HG03097 (cell line): ENCODE measurements at regions not wholly inside any gene's neighbourhood (a gene's known extent, or its start where the extent isn't known, plus 50 kb on each side); places are given as distances from the start of the nearest gene placed in this dataset.

Experiments used
- ATAC-seq: cut with Tn5 transposase; IDR thresholded peaks from one replicate; pipeline ENCODE4 v1.9.1; 2021; ENCODE audit not compliant: unreplicated experiment, low FRiP score

DNA sequence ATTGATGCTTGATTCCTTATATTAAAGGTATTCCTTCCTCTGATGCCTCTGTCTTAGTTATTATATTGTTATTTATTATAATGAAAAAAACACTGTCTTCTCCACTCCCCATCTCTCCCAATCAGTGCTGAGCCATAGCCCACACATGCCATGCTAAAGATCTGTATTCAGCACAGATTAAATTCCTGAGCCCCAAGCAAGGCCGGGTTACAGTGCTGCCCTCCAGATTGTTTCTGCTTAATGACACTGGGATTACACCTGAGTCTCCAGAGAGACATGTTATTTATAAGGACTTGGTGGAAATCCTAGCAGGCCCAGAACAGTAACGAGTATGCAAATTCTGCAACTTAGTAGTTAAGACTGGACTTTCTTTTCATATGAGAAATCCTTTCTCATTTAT lies 305.9 kb upstream of the UMPS start:
- no peak for ATAC-seq

- no peak for ATAC-seq
Observed at GRCh38 chr3:124425972-124426371, 304.3 kb upstream of the UMPS start.

DNA sequence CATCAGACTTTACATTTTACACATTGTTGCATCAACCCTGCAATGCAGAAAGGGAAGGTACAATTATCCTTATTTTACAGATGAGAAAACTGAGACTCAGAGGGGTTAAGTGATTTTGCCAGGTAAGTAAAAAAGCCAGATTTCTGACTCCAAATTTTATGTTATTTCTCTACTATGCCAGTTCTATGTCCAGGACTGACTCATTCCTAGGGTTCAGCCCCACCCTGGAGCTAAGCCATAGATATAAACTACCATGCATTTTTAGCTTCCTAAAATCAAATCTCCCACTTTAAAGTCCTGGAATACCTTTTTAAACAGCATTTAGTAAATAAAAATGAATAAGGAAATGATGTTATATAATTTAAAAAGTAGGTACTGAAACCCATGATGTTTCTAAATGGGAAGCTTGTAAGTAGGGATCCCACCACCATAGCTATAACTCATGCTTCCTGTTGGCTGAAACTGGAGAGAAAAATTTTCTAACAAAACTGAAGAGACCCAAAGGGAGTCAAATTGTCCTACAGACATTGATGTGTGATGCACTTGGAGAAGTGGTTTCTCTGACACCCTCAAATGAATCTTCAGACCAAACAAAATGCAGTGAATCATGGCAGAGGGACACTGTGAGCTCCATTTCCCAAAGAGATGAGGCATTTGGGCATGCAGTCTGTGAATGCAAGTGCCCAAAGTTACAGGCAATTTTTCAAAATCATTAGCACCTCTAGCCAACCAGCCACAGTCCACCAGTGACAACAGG lies 301.7 kb upstream of the UMPS start:
- no peak for ATAC-seq

DNA sequence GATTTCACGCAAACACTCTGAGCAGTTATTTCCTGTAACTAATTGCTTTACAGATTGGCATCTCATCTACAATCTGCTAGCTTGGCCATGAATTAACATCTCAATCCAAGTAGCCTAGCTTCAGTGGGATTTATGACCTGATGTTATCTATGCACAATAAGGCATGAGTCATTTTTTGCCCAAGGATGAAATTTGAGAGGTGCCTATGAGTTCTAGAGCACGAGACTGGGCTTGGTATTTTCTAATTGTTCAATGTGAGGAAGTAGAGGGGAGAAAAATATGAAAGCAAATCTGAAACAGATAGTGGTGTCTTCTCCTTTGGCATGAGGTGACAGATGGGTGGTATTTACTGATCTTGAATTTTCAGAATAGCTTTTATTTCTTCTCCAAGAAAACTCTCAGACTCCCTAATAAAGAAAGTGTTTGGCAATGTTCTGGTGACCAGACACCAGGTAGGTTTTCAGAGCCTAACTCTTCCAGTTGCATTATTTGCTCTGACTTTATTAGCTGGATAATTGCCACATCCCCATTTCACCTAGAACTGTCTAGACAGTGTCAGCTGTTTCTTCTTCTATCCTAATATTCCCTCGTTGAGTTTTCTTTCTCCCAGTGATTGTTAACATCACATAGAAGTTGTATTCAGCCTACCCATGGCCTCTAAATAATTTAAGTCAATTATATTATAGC lies 301.0 kb upstream of the UMPS start:
- no peak for ATAC-seq

DNA sequence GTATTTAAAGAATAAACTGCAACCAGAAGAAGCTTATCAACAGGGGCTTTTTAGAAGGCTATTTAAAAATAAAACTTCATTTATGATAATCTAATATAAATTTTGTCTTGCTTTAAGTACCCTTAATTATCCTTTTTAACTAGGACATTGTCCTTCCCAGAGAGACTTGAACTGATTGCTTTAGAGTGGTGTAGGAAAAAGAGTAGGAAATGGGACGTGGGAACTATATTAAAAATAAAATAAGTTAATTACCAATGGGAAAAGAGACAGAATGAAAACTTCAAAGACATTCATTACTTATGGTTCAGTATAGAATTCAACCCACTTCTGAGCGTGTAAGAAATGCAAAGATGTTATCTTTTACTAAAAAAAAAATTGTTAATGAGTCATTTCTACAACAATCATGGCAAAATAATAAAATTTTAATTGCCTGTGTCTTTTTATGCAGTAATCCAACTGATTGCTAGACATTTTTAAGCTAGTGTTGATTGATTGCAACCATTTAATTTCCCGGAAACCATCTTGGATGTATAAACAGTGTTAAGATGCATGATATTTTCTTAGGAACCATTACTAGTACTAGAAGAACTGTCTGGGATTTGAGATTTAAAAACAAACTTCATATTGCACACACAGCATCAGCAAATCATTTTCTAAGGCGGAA lies 298.8 kb upstream of the UMPS start:
- no peak for ATAC-seq

DNA sequence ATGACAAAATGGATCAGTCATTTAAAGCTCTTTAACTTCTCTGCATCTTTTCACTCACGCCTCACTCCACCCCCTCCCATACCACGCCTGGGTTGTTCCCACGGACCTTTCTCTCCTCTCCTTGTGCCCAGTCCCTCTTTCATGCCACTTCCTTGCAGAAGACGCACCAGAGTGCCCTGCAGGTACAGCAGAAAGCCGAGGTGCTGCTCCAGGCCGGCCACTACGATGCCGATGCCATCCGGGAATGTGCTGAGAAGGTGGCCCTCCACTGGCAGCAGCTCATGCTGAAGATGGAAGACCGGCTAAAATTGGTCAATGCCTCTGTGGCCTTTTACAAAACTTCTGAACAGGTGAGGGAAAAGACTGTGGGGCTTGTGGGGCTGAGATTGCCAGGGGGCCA lies 296.1 kb upstream of the UMPS start:
- no peak for ATAC-seq

DNA sequence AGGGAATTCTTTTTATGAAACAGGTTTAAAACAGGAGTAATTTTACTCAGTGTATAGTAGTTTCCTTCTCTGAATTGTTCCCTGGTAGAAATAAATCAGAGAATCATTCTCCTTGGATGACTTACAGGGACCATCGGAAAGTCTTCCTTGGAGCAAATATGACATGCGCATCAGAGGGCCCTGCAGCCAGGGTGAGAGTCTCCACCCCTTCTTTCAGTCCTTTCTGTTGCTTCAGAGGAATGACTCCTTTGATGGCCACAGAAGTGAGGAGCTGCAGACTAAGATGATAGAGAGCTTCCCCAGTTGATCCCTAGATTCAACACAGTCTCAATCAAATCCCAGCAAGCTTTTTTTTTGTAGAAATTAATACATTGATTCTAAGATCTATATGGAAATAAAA lies 294.8 kb upstream of the UMPS start:
- ATAC-seq, result no peak

DNA sequence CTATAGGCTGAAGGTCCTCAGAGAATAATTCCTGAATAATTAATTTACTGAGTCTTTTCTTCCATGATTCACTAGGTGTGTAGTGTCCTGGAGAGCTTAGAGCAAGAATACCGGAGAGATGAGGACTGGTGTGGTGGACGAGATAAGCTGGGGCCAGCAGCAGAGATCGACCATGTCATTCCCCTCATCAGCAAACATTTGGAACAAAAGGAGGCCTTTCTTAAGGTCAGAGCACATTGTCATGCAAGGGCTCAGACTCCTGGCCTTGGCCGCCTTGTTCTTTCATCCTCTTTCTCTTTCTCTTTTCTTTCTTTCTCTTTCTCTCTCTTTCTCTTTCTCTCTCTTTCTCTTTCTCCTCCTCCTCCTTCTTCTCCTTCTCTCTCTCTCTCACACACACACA lies 291.4 kb upstream of the UMPS start:
- ATAC-seq, result no peak

GRCh38 chr3:124439603-124440002 lies 290.6 kb upstream of the UMPS start:
- no peak for ATAC-seq

- ATAC-seq, result no peak
Observed at GRCh38 chr3:124441766-124442165, 288.5 kb upstream of the UMPS start.

GRCh38 chr3:124442463-124442862 lies 287.8 kb upstream of the UMPS start:
- no peak for ATAC-seq

DNA sequence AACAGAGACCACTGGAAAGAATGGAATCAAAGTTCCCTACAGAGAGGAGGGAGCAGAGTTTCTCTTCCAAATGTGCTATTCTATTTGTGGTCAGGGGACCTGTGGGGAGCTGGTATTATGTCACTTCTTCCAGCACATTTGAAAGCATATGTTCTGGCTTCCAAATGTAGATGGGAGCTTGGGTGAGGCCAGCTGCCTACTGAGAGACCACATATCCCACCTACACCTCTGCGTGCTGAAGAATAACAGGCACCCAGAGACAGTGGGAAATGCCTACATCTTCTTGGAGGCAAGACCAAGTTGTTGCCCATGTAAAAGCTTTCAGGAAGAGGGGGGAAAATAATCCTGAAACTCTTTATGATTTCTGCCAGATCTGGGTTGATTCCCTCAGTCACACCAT lies 286.8 kb upstream of the UMPS start:
- ATAC-seq, result no peak

DNA sequence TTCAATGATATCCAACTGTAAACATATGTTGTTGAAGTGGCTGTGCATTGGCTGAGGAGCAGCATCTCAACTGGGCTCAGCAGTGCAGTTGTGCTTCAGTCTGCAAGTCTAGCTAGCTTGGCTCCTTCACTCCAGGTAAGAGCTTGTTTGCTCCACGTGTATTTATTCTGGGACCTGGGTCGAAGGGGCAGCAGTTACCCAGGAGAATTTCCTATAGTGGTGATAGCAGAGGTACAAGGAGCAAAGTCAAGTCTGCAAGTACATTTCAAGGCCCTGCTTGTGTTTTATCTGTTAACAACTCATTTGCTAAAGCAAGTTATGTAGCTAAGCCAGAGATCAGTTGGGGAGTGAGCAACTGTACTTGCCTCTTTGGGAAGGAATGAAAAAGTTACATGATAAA lies 286.2 kb upstream of the UMPS start:
- no peak for ATAC-seq

- ATAC-seq, result no peak
Observed at GRCh38 chr3:124444896-124445295, 285.4 kb upstream of the UMPS start.

GRCh38 chr3:124447845-124448244 lies 282.4 kb upstream of the UMPS start:
- no peak for ATAC-seq

- no peak for ATAC-seq
Observed at GRCh38 chr3:124448954-124449353, 281.3 kb upstream of the UMPS start.

DNA sequence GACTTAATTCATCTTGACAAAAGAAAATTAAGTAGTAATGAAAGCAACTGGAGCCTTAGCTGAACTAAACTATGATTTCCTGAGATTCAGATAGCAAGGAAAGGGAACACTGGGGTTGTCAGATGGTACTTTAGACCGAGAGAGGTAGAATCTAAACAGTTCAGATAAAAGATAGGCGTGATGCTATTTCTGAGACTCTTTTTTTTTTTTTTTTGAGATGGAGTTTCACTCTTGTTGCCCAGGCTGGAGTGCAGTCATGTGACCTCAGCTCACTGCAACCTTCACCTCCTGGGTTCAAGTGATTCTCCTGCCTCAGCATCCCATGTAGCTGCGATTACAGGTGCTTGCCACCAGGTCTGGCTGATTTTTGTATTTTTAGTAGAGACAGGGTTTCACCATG lies 279.9 kb upstream of the UMPS start:
- ATAC-seq, result no peak

GRCh38 chr3:124451630-124452317 lies 278.5 kb upstream of the UMPS start:
- ATAC-seq, result peak; percentile 67

DNA sequence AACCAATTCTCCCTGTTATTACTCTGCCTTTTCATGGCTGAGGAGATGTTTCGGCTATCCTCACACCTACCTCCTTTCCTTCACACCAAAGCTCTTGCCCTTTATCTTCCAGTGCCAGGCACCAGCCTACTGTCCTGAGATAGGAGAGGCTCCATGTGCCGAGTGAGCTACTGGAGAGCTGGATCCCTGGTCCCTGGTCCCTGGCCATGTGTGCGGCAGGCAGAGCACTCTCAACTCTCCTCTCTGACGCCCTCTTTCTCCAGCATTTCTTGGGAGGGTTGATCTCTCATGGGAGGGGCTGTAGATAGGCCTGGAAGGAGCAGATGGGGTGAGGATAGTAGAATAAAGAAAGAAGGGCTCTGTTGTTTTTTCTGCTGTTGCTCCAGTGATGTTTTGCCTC lies 277.1 kb upstream of the UMPS start:
- ATAC-seq, result no peak

DNA sequence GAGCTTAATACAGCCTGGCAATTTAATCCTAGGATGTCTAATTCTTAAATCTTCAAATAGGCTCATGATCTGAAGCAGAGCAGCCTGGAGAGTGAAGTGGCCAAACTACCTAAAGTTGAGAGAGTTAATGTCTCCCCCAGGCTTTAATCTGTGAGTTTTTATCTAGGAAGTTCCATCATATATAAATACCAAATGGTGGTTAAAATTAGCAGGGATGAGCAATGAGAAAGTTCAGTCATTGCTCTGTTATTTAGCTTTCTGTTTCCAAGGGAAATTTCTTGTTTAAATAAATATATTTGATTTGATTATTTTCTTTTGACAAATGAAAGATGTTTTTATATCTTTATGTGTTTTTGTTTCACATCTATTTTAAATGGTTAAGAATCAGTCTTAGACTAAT lies 274.4 kb upstream of the UMPS start:
- no peak for ATAC-seq

DNA sequence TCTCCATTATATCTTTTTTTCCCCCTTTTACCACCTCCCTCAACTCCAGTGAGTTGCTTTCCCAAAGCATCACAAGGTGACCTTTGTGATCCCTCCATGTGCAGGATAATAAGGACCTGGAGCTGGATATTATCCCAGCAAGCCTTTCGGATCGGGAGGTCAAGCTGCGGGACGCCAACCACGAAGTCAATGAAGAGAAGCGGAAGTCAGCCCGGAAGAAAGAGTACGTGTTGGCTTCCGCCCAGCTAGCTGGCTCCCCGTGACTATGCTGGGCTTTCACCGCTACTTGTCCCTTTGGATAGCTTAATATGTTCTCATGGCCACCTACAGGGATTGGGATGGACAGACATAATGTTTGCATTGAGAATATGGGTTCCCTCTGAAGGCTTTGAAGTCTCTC lies 273.7 kb upstream of the UMPS start:
- ATAC-seq, result no peak
